Keratinocyte (primary cell): ENCODE measurements at regions not wholly inside any gene's neighbourhood (a gene's known extent, or its start where the extent isn't known, plus 50 kb on each side); places are given as distances from the start of the nearest gene placed in this dataset.

ENCODE experiments used
- CTCF ChIP-seq, 3 experiments: IDR thresholded peaks in 1 of 3; conservative IDR thresholded peaks in 1 of 3; optimal IDR thresholded peaks in 1 of 3; 2 replicates in 2 of 3; 3 replicates in 1 of 3; pipeline versions ENCODE3 to v1.5.1; 2011; ENCODE audit warnings: low read length in 3 of 3, mild to moderate bottlenecking in 3 of 3, moderate library complexity in 2 of 3, control low read depth in 1 of 3, inconsistent platforms in 1 of 3; ENCODE audit not compliant: insufficient read depth in 2 of 3; ENCODE audit errors: extremely low read depth in 1 of 3
- EZH2 ChIP-seq: IDR thresholded peaks from one replicate; pipeline ENCODE4 v1.6.1; 2012; ENCODE audit warnings: inconsistent platforms, mild to moderate bottlenecking, low read length, moderate library complexity

- TF ChIP-seq EZH2, result no peak
- peak in 2 of 3 experiments; percentile 31 to 46 for TF ChIP-seq CTCF (optimal IDR thresholded peaks at IDR 0.05 in 1 of 3, IDR thresholded peaks at IDR 0.05 in 1 of 3, conservative IDR thresholded peaks at IDR 0.05 in 1 of 3; ENCODE audit: extremely low read depth in 1 of 3, insufficient read depth in 2 of 3, low read length in 3 of 3)
Observed at GRCh38 chr4:184287697-184288255, 70.1 kb upstream of the ENPP6 start.
